ENCODE measurements at regions not wholly inside any gene's neighbourhood (a gene's known extent, or its start where the extent isn't known, plus 50 kb on each side); places are given as distances from the start of the nearest gene placed in this dataset.

DNA sequence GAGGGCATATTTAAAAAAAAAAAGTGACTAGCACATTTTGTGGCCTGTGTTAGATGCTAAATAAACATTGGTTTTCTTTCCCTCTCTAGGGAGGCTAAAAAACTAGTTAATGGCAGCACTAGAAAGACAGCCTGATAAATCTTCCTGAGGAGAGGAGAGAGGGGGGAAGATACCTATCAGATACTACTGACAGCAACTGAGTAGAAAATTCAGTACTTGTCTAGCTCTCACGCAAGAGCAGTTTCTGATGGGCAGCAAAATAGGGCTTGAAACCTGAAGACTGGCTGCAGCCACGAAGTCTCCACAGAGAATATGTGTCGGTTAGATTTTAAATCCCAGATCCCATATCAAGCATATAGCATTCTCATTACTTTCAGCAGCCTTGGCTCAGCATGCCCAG is 388.2 kb downstream of the KCNA4 start:
- TF ChIP-seq, protein P1, sequence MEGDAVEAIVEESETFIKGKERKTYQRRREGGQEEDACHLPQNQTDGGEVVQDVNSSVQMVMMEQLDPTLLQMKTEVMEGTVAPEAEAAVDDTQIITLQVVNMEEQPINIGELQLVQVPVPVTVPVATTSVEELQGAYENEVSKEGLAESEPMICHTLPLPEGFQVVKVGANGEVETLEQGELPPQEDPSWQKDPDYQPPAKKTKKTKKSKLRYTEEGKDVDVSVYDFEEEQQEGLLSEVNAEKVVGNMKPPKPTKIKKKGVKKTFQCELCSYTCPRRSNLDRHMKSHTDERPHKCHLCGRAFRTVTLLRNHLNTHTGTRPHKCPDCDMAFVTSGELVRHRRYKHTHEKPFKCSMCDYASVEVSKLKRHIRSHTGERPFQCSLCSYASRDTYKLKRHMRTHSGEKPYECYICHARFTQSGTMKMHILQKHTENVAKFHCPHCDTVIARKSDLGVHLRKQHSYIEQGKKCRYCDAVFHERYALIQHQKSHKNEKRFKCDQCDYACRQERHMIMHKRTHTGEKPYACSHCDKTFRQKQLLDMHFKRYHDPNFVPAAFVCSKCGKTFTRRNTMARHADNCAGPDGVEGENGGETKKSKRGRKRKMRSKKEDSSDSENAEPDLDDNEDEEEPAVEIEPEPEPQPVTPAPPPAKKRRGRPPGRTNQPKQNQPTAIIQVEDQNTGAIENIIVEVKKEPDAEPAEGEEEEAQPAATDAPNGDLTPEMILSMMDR (IDR thresholded peaks at IDR 0.05) = no peak
- TF ChIP-seq, protein P2, sequence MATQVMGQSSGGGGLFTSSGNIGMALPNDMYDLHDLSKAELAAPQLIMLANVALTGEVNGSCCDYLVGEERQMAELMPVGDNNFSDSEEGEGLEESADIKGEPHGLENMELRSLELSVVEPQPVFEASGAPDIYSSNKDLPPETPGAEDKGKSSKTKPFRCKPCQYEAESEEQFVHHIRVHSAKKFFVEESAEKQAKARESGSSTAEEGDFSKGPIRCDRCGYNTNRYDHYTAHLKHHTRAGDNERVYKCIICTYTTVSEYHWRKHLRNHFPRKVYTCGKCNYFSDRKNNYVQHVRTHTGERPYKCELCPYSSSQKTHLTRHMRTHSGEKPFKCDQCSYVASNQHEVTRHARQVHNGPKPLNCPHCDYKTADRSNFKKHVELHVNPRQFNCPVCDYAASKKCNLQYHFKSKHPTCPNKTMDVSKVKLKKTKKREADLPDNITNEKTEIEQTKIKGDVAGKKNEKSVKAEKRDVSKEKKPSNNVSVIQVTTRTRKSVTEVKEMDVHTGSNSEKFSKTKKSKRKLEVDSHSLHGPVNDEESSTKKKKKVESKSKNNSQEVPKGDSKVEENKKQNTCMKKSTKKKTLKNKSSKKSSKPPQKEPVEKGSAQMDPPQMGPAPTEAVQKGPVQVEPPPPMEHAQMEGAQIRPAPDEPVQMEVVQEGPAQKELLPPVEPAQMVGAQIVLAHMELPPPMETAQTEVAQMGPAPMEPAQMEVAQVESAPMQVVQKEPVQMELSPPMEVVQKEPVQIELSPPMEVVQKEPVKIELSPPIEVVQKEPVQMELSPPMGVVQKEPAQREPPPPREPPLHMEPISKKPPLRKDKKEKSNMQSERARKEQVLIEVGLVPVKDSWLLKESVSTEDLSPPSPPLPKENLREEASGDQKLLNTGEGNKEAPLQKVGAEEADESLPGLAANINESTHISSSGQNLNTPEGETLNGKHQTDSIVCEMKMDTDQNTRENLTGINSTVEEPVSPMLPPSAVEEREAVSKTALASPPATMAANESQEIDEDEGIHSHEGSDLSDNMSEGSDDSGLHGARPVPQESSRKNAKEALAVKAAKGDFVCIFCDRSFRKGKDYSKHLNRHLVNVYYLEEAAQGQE (IDR thresholded peaks at IDR 0.05; ENCODE audit: insufficient read depth in 1 of 2, low read depth in 2 of 2, low read length in 1 of 2) = no peak
- TF ChIP-seq SIN3A (IDR thresholded peaks at IDR 0.05; ENCODE audit: borderline replicate concordance, insufficient read depth, low read depth, low read length) = no peak
